Uterus (tissue), 3 donors: ENCODE measurements at regions not wholly inside any gene's neighbourhood (a gene's known extent, or its start where the extent isn't known, plus 50 kb on each side); places are given as distances from the start of the nearest gene placed in this dataset.

ENCODE experiments used
- DNase-seq, 2 donors: peaks; one replicate each; pipeline ENCODE4 v3.0.0-alpha.2; 2019 to 2020
- H3K27ac ChIP-seq, 2 donors: fragments of 200-600 bp; sonication (generic); 1 replicate in 1 of 2; 2 replicates in 1 of 2; pipeline ENCODE4 v1.5.1; 2016 to 2018
- H3K27me3 ChIP-seq, 2 donors: fragments of 200-600 bp; sonication (generic); one replicate each; pipeline ENCODE4 v1.5.1; 2018 to 2019; ENCODE audit warnings: control low read depth in 1 of 2
- H3K36me3 ChIP-seq, 2 donors: fragments of 200-600 bp; sonication (generic); one replicate each; pipeline ENCODE4 v1.5.1; 2019; ENCODE audit warnings: control low read depth in 1 of 2
- H3K4me1 ChIP-seq, 2 donors: fragments of 200-600 bp; sonication (generic); one replicate each; pipeline ENCODE4 v1.5.1; 2018 to 2019; ENCODE audit warnings: control low read depth in 1 of 2
- H3K4me3 ChIP-seq, 2 donors: fragments of 200-600 bp; sonication (generic); 1 replicate in 1 of 2; 2 replicates in 1 of 2; pipeline ENCODE4 v1.5.1; 2018 to 2019; ENCODE audit warnings: mild to moderate bottlenecking in 1 of 2
- H3K9me3 ChIP-seq, 2 donors: fragments of 200-600 bp; sonication (generic); one replicate each; pipeline ENCODE4 v1.5.1; 2019; ENCODE audit warnings: control low read depth in 1 of 2
- CTCF ChIP-seq, 4 experiments: fragments of 200-600 bp in 2 of 4; fragments of 450-650 bp in 2 of 4; sonication (generic) in 2 of 4; IDR thresholded peaks; one replicate each; pipeline ENCODE4 v1.5.1; 2016 to 2019; ENCODE audit warnings: antibody characterized with exemption in 4 of 4, mild to moderate bottlenecking in 2 of 4, moderate library complexity in 1 of 4
- POLR2A ChIP-seq, 2 donors: fragments of 450-650 bp; IDR thresholded peaks; one replicate each; pipeline ENCODE4 v1.6.1; 2016; ENCODE audit warnings: antibody characterized with exemption in 2 of 2, mild to moderate bottlenecking in 1 of 2, moderate library complexity in 1 of 2
- intact Hi-C: fragments of 100-400 bp; cut with DNase I; formaldehyde crosslinking; loops from one replicate; pipeline ENCODE4 v1.15.1; 2023; ENCODE audit warnings: low total_unique reads
- donor health status: DM: yes; HTN: yes; CAD: no.

GRCh38 chr3:623914-624545 lies 427.5 kb downstream of the CHL1 start:
- TF ChIP-seq POLR2A (IDR thresholded peaks at IDR 0.05) (no peak), CTCF (IDR thresholded peaks at IDR 0.05) (no peak)
- Histone ChIP-seq H3K4me1 (no peaks in the 10 kb centered on the region), H3K9me3 (no peaks in the 10 kb centered on the region), H3K27me3 (no peaks in the 10 kb centered on the region), H3K36me3 (no peaks in the 10 kb centered on the region), H3K27ac (no peak overlapping the region), H3K4me3 (no peak overlapping the region)
- no peak for DNase-seq
- intact Hi-C loops, result no loop called here

GRCh38 chr3:632571-633170 lies 436.1 kb downstream of the CHL1 start:
- H3K4me3 ChIP-seq, result no peak overlapping the region
- H3K4me1 ChIP-seq, result no peaks in the 10 kb centered on the region
- intact Hi-C loops, result no loop called here
- peak in 1 of 2 donors; percentile 39 for DNase-seq
- no peak overlapping the region for H3K27ac ChIP-seq
- peaks cover 0 to 2% of the 10 kb centered on the region in 2 donors for H3K36me3 ChIP-seq
- H3K27me3 ChIP-seq, result no peaks in the 10 kb centered on the region
- TF ChIP-seq CTCF (IDR thresholded peaks at IDR 0.05) (peak in 3 of 4 experiments; percentile 37 to 46 (median 44)), POLR2A (IDR thresholded peaks at IDR 0.05) (no peak)
- no peaks in the 10 kb centered on the region for H3K9me3 ChIP-seq

GRCh38 chr3:634511-634910 lies 437.9 kb downstream of the CHL1 start:
- no peak for TF ChIP-seq POLR2A (IDR thresholded peaks at IDR 0.05)
- no peak for TF ChIP-seq CTCF (IDR thresholded peaks at IDR 0.05)
- H3K9me3 ChIP-seq, result no peaks in the 10 kb centered on the region
- intact Hi-C loops, result no loop called here

GRCh38 chr3:635393-635792 lies 438.8 kb downstream of the CHL1 start:
- H3K27ac ChIP-seq, result no peak overlapping the region
- peaks cover 0 to 2% of the 10 kb centered on the region in 2 donors for H3K36me3 ChIP-seq
- no peak for DNase-seq
- H3K4me1 ChIP-seq, result no peaks in the 10 kb centered on the region
- no peak for TF ChIP-seq CTCF (IDR thresholded peaks at IDR 0.05)
- no peak for TF ChIP-seq POLR2A (IDR thresholded peaks at IDR 0.05)
- H3K4me3 ChIP-seq, result no peak overlapping the region
- intact Hi-C loops, result no loop called here
- no peaks in the 10 kb centered on the region for H3K27me3 ChIP-seq
- no peaks in the 10 kb centered on the region for H3K9me3 ChIP-seq

More at GRCh38 chr3:634511-634910, 437.9 kb downstream of the CHL1 start:
- no peaks in the 10 kb centered on the region for H3K27me3 ChIP-seq
- H3K4me3 ChIP-seq, result no peak overlapping the region
- no peaks in the 10 kb centered on the region for H3K4me1 ChIP-seq
- no peak overlapping the region for H3K27ac ChIP-seq
- peaks cover 0 to 2% of the 10 kb centered on the region in 2 donors for H3K36me3 ChIP-seq
- no peak for DNase-seq

GRCh38 chr3:643376-643775 lies 446.8 kb downstream of the CHL1 start:
- intact Hi-C loops, result no loop called here
- Histone ChIP-seq H3K4me3 (no peak overlapping the region), H3K27me3 (no peaks in the 10 kb centered on the region), H3K4me1 (no peaks in the 10 kb centered on the region), H3K9me3 (no peaks in the 10 kb centered on the region), H3K27ac (no peak overlapping the region), H3K36me3 (no peaks in the 10 kb centered on the region)
- TF ChIP-seq POLR2A (IDR thresholded peaks at IDR 0.05), result no peak
- TF ChIP-seq CTCF (IDR thresholded peaks at IDR 0.05), result no peak
- DNase-seq, result no peak
